HG03378 (cell line): ENCODE measurements at regions not wholly inside any gene's neighbourhood (a gene's known extent, or its start where the extent isn't known, plus 50 kb on each side); places are given as distances from the start of the nearest gene placed in this dataset.

Experiments used
- ATAC-seq: cut with Tn5 transposase; IDR thresholded peaks from one replicate; pipeline ENCODE4 v1.9.1; 2021; ENCODE audit warnings: mild to moderate bottlenecking, moderate library complexity; ENCODE audit not compliant: unreplicated experiment

DNA sequence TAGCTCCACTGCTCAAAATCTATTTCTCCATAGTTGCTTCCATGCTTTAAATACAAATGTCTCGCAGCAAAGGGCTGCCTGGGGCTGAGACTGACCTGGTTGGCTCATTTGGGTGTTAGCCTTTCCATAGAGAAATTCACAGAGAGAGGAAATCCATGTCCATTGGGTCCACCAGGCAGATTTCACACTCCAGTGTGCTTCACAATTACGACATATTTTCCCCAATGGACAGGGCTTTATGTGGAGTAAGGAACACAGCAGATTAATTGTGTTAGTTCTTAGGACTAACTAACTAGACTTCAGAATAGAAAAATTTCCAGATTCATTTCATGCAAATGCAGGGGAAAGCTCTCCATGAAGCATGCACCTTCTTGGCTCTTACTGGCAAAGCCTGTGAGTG, 180.7 kb downstream of the FBXO15 start:
- no peak for ATAC-seq

DNA sequence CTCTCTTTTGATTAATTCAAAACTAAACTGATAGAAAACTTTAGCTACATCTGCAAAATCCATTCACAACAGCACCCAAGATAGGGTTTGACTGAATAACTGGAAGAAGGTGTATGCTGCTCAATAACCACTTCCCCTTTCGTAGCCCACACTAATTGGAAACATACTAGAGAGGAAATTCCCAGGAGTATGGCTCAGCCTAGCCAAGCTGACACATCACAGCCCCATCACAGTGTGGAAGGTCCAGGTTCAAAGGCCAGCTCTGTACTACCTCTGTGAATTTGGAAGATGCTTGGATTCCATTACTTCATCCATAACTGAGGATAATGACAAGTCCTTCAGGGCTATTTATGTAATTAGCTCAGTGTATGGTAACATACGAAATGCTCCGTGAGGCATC, 185.4 kb downstream of the FBXO15 start:
- peak; percentile 86 for ATAC-seq

DNA sequence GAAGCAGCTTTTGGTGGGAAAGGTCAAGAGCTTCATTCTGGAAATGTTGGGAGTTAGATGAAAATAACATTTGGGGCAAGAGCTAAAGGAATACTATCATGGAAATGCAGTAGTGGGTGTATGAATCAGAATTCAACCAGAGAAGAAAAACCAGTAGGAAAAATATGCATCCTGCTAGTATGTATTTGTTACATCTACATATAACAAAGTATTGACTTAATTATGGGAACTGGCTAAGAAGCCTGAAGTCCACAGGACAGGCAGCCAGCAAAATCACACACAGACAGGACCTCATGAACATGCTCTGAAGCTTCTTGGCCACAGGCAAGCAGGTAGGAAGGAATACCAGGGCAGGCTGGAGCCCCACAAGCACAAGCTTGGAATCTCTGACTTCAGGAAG, 185.8 kb downstream of the FBXO15 start:
- no peak for ATAC-seq

- no peak for ATAC-seq
Observed at GRCh38 chr18:73959352-73959751, 188.3 kb downstream of the FBXO15 start.

GRCh38 chr18:73954268-73954667, 193.4 kb downstream of the FBXO15 start:
- no peak for ATAC-seq

GRCh38 chr18:73952296-73952946, 195.2 kb downstream of the FBXO15 start:
- ATAC-seq, result no peak

- ATAC-seq, result no peak
Observed at GRCh38 chr18:73950116-73950700, 197.4 kb downstream of the FBXO15 start.

DNA sequence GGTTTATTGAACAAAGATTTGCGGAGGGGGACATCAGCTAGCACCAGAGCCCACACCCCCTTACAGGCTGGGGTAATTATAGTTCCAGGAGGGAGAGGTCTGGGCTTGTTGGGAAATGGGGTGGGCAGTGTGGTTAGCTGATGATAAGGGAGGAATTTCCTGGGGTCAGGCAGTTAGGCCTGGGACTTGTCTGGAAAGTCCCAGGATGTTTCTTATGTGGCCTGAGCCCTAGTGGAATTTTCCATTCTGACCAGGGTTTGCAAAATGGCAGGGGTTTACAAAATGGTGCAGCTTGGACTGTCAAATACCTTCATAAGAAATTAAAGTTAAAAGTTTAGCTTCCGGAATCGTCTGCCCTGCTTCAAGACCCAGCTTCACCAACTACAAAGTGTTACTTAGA, 199.1 kb downstream of the FBXO15 start:
- ATAC-seq, result no peak

- no peak for ATAC-seq
Observed at GRCh38 chr18:73948084-73948483, 199.6 kb downstream of the FBXO15 start.

- no peak for ATAC-seq
Observed at GRCh38 chr18:73947180-73947921, 200.3 kb downstream of the FBXO15 start.

GRCh38 chr18:73945130-73945792, 202.4 kb downstream of the FBXO15 start:
- no peak for ATAC-seq

DNA sequence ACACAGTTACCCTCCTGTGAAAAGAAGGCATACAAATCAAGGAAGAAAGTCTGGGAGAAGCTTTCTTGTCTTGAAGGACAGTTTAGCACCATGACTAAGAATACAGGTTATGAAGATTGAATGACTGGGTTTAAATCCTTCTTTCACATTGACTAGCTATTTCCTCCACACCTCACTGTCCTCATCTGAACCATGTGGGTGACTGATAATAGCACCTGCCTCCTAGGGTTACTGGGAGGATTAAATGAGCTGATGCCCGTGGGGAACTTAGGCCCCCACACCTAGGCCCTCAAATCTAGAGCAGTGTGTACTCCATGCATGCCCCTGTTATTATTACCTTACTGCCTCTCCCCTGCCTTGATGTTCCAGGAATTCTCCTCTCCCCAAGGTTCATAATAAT, 202.9 kb downstream of the FBXO15 start:
- no peak for ATAC-seq

DNA sequence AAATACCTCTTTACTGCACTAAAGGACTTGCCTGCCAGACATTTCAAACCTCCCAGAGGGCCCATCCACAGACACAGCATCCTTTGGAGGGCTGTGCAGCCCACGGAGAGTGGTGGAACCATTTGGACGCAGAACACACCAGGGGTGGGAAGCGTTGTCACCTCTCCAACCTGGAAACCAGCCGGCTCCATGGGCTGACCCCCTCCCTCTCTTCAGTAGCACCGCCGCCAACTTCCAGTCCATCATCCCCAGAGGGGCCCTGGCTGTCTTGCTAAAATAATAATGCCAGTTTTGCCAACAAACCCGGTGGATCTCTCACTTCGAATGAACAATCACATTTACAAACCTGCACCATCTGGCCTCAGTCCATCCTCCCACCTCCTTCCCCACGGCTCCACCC, 203.9 kb downstream of the FBXO15 start:
- ATAC-seq, result no peak

DNA sequence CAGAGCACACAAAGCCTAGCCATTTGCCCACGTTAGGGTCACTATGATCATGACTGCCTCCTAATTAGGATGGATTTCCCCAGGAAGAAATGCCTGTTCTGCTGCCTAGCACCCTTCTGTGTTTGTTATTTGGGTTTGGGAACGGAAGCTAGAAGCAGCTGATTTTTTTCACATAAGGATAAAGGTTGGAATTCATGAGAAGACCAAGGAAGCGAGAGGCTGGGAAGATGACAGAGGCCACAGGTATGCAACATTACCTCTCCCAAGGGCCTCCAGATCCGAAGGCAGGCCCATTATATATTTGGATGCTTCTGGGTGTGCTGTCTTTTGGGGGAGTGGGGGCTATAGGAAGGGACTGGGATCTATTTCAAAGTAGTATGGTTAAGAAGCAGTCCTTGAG, 204.7 kb downstream of the FBXO15 start:
- ATAC-seq, result no peak

DNA sequence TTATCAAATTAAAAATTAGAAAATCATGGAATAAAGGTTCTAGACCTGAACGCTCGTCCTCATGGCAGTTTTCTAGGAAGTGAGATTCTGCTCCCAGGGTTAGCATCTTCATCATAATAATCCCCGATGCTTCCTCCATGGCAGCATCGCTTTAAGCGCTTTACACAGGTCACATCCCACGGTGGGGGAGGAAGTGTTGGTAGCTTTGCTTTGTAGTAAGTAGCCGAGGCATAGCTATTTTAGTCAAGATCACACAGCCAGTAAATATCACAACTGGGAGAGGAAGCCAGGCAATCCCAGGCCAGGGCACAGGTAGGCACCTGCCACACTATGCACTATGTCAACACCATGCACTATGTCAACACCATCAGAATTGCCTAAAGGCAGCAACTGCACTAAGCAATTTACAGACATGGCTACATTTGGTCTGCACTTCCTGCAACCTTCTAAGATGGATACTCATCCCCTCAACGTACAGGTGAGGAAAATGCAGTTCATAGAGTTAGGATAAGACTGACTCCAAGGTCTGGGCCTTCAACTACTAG, 205.5 kb downstream of the FBXO15 start:
- ATAC-seq, result no peak

GRCh38 chr18:73940721-73941120, 206.9 kb downstream of the FBXO15 start:
- ATAC-seq, result no peak

DNA sequence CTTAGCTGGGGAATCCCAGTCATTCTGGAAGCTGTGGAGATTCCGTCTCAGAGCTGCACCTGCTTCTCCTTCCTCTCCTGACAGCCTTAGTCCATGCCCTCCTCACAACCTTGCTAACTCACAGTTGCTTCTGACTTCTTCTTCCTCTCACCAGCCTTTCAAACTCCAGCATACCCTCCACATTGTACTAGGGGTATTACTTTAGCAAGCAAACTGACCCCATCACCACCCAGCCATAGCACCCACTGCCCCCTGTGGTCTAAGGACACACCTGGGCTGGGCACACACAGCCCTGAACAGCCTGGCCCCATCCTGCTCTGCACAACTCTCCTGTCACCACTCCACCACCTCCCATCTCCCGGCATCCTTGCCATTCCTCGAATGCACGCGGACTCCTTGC, 208.2 kb downstream of the FBXO15 start:
- ATAC-seq, result no peak

- ATAC-seq, result no peak
Observed at GRCh38 chr18:73933685-73934084, 213.9 kb downstream of the FBXO15 start.

- ATAC-seq, result no peak
Observed at GRCh38 chr18:73932976-73933375, 214.7 kb downstream of the FBXO15 start.

DNA sequence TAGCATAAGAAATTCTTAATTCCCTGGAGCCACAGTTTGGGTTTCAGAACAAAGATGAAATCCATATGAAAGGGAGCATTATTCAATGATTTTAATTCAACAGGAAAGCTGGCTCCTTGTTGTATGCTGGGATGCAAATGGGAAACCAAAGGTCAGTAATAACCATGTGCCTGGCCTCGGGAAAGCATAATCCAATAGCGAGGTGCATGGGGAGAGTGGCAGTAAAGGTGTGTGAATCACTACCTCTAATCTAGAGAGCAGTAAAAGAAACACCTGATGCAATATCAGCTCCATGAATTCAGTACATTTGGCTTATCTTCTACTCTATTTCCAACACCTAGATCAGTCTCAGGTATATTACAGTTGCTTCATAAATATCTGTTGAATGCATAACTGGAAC, 220.1 kb downstream of the FBXO15 start:
- no peak for ATAC-seq

DNA sequence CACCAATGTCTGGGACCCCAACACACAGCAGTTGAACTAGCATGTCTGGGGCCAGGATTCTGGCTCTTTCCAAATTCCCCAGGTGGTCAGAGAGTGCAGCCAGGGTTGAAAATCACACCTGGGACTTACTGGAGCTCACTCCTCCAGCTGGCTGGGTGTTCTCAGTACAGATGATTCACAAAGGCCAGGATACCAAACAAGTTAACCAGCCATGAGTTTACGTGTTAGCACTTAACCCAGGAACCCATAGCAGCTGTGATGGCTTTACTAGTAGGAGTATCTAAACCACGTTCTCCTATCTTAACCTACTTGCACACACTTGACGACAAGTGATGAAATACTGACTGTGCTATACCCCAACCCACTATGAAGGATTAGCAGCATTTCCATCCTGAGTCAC, 222.8 kb downstream of the FBXO15 start:
- no peak for ATAC-seq

- no peak for ATAC-seq
Observed at GRCh38 chr18:73924307-73924706, 223.3 kb downstream of the FBXO15 start.
